Brain microvascular endothelial cell (primary cell): ENCODE measurements at regions not wholly inside any gene's neighbourhood (a gene's known extent, or its start where the extent isn't known, plus 50 kb on each side); places are given as distances from the start of the nearest gene placed in this dataset.

Source experiments
- DNase-seq: peaks from one replicate; pipeline ENCODE4 v3.0.0-alpha.2; 2020
- H3K27ac ChIP-seq: fragments of 250-450 bp; sonication (Bioruptor Pico); 2 replicates; pipeline ENCODE4 v1.5.1; 2020; ENCODE audit warnings: mild to moderate bottlenecking, moderate library complexity
- H3K27me3 ChIP-seq: fragments of 250-450 bp; sonication (Bioruptor Pico); replicated peaks from 2 replicates; pipeline ENCODE4 v1.5.1; 2020; ENCODE audit warnings: mild to moderate bottlenecking
- H3K36me3 ChIP-seq: fragments of 250-450 bp; sonication (Bioruptor Pico); replicated peaks from 2 replicates; pipeline ENCODE4 v1.5.1; 2020; ENCODE audit warnings: mild to moderate bottlenecking
- H3K4me3 ChIP-seq: 2 replicates; pipeline ENCODE4 v1.5.1; 2011; ENCODE audit warnings: low read depth, mild to moderate bottlenecking, control low read depth, low read length, moderate library complexity
- CTCF ChIP-seq: IDR thresholded peaks from 2 replicates; pipeline ENCODE4 v1.5.1; 2011; ENCODE audit warnings: low read depth, mild to moderate bottlenecking, moderate library complexity, low read length, control low read depth, inconsistent platforms; ENCODE audit errors: missing control alignments
- in situ Hi-C: cut with HindIII; loops from 2 replicates; pipeline ENCODE4 v1.10.0; 2017; ENCODE audit warnings: low sequenced_read_pairs, low pct_ligation_motif_present

- H3K27me3 ChIP-seq = no peaks in the 10 kb centered on the region
- TF ChIP-seq CTCF = no peak
- H3K27ac ChIP-seq = no peak overlapping the region
- H3K4me3 ChIP-seq = no peak overlapping the region
- no peaks in the 10 kb centered on the region for H3K36me3 ChIP-seq
- in situ Hi-C loops = no loop called here
- no peak for DNase-seq
Observed at GRCh38 chr2:212672186-212672585, 133.6 kb upstream of the ERBB4 start.

- TF ChIP-seq CTCF = no peak
- no peak overlapping the region for H3K27ac ChIP-seq
- H3K27me3 ChIP-seq = no peaks in the 10 kb centered on the region
- no peak for DNase-seq
- no peak overlapping the region for H3K4me3 ChIP-seq
- no peaks in the 10 kb centered on the region for H3K36me3 ChIP-seq
- in situ Hi-C loops = no loop called here
Observed at GRCh38 chr2:212669761-212670160, 131.2 kb upstream of the ERBB4 start.

GRCh38 chr2:212667751-212668316 is 129.2 kb upstream of the ERBB4 start:
- TF ChIP-seq CTCF = no peak
- H3K36me3 ChIP-seq = no peaks in the 10 kb centered on the region
- H3K27me3 ChIP-seq = no peaks in the 10 kb centered on the region
- H3K27ac ChIP-seq = no peak overlapping the region
- DNase-seq = no peak
- in situ Hi-C loops = no loop called here
- no peak overlapping the region for H3K4me3 ChIP-seq

- H3K27me3 ChIP-seq = no peaks in the 10 kb centered on the region
- DNase-seq = no peak
- H3K4me3 ChIP-seq = no peak overlapping the region
- in situ Hi-C loops = no loop called here
- H3K36me3 ChIP-seq = no peaks in the 10 kb centered on the region
- no peak overlapping the region for H3K27ac ChIP-seq
- no peak for TF ChIP-seq CTCF
Observed at GRCh38 chr2:212665948-212666347, 127.3 kb upstream of the ERBB4 start.

GRCh38 chr2:212659441-212659840 is 120.8 kb upstream of the ERBB4 start:
- H3K27ac ChIP-seq = no peak overlapping the region
- H3K27me3 ChIP-seq = no peaks in the 10 kb centered on the region
- in situ Hi-C loops = no loop called here
- no peak for DNase-seq
- TF ChIP-seq CTCF = no peak
- no peaks in the 10 kb centered on the region for H3K36me3 ChIP-seq
- H3K4me3 ChIP-seq = no peak overlapping the region

GRCh38 chr2:212649646-212650045 is 111.0 kb upstream of the ERBB4 start:
- Histone ChIP-seq H3K36me3 (no peaks in the 10 kb centered on the region), H3K27ac (no peak overlapping the region), H3K4me3 (no peak overlapping the region), H3K27me3 (no peaks in the 10 kb centered on the region)
- no peak for DNase-seq
- in situ Hi-C loops = no loop called here
- no peak for TF ChIP-seq CTCF
